GM18511 (cell line): ENCODE measurements at regions not wholly inside any gene's neighbourhood (a gene's known extent, or its start where the extent isn't known, plus 50 kb on each side); places are given as distances from the start of the nearest gene placed in this dataset.
A peak's percentile ranks its signal among the peaks of the same experiment; 100 is the strongest.
"Not testable (repeated sequence)": the region's sequence is repeated elsewhere in the genome, so short reads cannot be mapped to it uniquely, and the experiment has no call there.

Experiments used
- ATAC-seq: cut with Tn5 transposase; IDR thresholded peaks from one replicate; pipeline ENCODE4 v1.9.1; 2021; ENCODE audit warnings: mild to moderate bottlenecking, moderate library complexity; ENCODE audit not compliant: unreplicated experiment

GRCh38 chr10:59975918-59976317 is 69.6 kb upstream of the CCDC6 start:
- ATAC-seq = not testable (repeated sequence)

- no peak for ATAC-seq
Observed at GRCh38 chr10:59971915-59972314, 65.6 kb upstream of the CCDC6 start.

GRCh38 chr10:59970396-59971368 is 64.3 kb upstream of the CCDC6 start:
- peak; percentile 79 for ATAC-seq

DNA sequence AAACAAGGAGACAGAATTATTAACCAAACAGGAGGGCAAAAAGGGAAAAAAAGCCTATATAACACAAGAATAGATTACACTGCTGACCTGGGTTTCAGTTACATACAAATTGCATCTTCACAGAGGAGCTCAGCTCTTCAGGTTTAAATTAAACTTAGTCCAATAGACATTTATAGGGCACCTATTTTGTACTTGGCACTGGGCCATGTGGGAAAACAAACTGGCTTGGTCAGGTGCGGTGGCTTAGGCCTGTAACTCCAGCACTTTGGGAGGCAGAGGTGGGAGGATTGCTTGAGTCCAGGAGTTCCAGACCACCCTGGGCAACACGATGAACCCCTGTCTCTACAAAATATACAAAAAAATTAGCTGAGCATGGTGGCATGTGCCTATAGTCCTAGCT is 62.3 kb upstream of the CCDC6 start:
- no peak for ATAC-seq

DNA sequence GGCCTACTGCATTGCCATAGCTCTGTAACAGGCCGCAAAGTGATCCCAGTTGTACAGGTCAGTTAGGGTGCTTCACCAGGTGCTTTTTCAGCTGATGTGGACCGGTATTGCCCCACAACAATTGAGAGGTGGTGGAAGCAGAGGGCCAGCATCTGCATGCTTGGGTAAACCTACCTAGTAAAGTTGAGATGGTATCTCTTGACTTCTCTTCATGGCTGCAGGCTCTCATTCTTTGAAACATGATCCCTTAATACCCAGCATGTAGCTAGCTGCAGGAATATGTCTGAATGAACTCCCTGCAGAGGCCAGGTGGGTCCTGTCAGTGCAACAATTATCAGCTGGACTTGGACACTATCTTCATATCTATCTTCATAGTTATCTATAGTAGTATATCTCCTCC is 60.7 kb upstream of the CCDC6 start:
- ATAC-seq = no peak

DNA sequence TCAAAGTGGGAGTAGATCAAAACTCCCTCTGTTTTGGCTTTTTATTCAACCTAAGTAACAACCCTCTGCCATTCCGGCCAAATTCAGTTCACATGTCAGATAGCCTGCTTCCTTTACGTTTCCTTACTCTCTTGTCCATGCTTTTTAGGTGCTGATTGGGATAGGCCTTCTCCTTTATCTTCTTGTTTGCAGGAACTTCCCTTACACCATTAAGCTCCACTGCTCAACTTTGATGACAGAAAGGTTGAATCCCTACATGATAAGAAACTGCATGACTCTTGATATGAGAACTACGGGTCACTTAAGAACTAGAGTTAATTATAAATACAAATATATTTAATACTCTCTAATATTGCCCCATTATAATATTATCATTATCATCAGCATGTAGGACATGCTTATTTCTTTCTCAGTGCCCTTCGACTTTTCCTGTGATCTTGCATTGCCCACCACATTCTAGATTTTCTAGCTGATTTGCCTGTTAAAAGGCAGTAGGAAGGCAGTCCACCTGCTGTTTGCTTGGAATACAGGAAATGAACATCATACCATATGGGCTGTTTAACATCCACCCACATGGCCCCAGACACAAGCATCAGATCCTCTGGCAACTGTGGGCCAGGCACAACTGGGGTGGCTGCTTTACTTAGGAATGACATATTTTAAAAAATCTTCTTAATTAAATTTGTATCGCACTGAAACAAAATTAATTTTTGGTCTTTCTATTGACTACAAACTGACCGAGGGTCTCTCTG is 59.7 kb upstream of the CCDC6 start:
- no peak for ATAC-seq

DNA sequence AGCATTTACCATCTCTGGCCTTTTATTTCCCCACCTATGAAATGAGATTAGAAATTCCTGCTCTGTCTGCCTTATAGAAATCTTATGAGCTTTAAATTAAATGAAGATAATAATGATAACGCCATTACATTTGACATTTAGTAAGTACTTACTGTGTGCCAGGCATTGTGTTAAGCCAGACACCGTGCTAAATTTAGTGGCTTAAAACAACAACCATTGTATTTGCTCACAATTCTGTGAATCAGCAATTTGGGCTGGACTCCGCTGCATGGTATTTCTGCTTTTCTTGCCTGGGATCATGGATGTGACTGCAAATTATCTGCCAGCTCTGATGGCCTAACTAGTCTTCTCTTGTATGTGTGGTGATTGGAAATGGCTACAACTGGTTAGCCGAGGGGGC is 56.4 kb upstream of the CCDC6 start:
- no peak for ATAC-seq

- no peak for ATAC-seq
Observed at GRCh38 chr10:59960751-59961150, 54.4 kb upstream of the CCDC6 start.

- no peak for ATAC-seq
Observed at GRCh38 chr10:59959504-59960018, 53.2 kb upstream of the CCDC6 start.

DNA sequence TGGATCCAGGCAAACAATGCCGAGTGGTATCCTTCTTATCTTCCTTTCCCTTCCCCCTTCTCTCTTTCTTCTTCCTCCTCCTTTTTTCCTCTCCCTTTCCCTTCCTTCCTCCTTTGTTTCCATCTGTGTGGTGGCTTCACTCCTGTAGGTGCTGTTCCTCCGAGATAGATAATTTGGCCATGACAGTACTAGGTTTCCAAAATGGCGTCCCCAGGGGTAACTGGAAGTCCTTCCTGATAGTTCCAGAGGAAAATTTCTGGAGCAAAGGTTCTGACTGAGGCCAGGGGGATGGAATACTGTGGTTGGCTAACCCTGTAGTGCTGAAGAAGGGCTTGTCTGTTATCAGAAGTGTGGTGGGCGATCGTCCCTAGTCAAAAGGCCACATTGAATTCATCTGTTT is 52.5 kb upstream of the CCDC6 start:
- no peak for ATAC-seq

DNA sequence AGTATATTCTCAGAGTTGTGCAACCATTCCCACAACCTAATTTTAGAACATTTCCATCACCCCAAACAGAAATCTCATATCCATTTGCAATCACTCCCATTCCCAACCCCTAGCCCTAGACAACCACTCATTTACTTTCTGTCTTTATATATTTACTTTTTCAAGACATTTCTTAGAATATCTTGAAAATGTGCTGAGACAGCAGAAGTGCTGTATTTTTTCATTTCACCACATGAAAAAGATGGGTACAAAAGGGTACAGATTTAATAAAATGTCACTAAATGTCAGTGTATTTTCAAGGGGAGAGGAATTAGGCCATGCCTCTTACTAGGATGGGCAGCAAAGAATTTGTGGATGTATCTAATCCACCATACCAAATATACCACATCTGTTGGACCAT is 51.6 kb upstream of the CCDC6 start:
- ATAC-seq = no peak
